ENCODE measurements at regions not wholly inside any gene's neighbourhood (a gene's known extent, or its start where the extent isn't known, plus 50 kb on each side); places are given as distances from the start of the nearest gene placed in this dataset.

- Histone ChIP-seq H3K9me1 (ENCODE audit: control insufficient read depth, insufficient read depth, low read length) (no peaks in the 10 kb centered on the region), H3K4me3 (no peak overlapping the region), H3K9ac (ENCODE audit: insufficient read depth in 1 of 2, low read depth in 2 of 2, low read length in 2 of 2) (no peak overlapping the region), H3K36me3 (ENCODE audit: control insufficient read depth, insufficient read depth, low read length) (no peaks in the 10 kb centered on the region), H3K4me1 (replicated peaks in 1 of 2; ENCODE audit: control insufficient read depth in 2 of 2, insufficient read depth in 2 of 2, low read length in 2 of 2) (no peaks in the 10 kb centered on the region), H3K4me2 (ENCODE audit: insufficient read depth, low read length) (no peak overlapping the region), H3K27me3 (ENCODE audit: control insufficient read depth in 2 of 2, insufficient read depth in 2 of 2, low read length in 2 of 2) (no peaks in the 10 kb centered on the region), H4K20me1 (replicated peaks; ENCODE audit: control insufficient read depth, insufficient read depth, low read length) (no peaks in the 10 kb centered on the region), H3K79me2 (ENCODE audit: control insufficient read depth, insufficient read depth, low read length) (no peaks in the 10 kb centered on the region), H3K9me3 (replicated peaks; ENCODE audit: control insufficient read depth, insufficient read depth, low read depth, low read length) (no peaks in the 10 kb centered on the region; the same call in 1 of the 2 replicates), H3K27ac (ENCODE audit: extremely low read depth, low read depth, low read length) (no peak overlapping the region), H2AFZ (ENCODE audit: low read depth, low read length) (no peak overlapping the region)
- CTCF ChIA-PET (ENCODE audit: low intra/inter-chr PET ratio): interaction anchor here (0.7 kb wide), 1 partner anchor 320 kb away, joined by 5 read pairs; no protein-coding TSS in a partner anchor
- no TSS peak for BruUV-seq (replicated peaks)
- in situ Hi-C loops (cut with MboI): no loop called here
- FAIRE-seq (no peak), ATAC-seq (no peak), DNase-seq (ENCODE audit: extremely low read depth in 1 of 4, low spot score in 3 of 4) (no peak)
- 4% methylated on average over 1 of the region's 1 CpG for WGBS (ENCODE audit: insufficient coverage, low coverage, missing lambda C conversion rate)
- intact Hi-C loops (cut with micrococcal nuclease): no loop called here
- POLR2A ChIA-PET: interaction anchor here (0.8 to 1.0 kb wide), 2 partner anchors 45 to 635 kb away, joined by 3 read pairs; no protein-coding TSS in a partner anchor
- TF ChIP-seq CHD1 (IDR thresholded peaks at IDR 0.05; ENCODE audit: low read length) (no peak), TEAD4 (IDR thresholded peaks at IDR 0.05; ENCODE audit: low read length) (no peak), TEAD4 (CRISPR knock-in tag; IDR thresholded peaks at IDR 0.05; ENCODE audit: borderline replicate concordance) (no peak), NUFIP1 (IDR thresholded peaks at IDR 0.05; ENCODE audit: partially characterized antibody) (no peak), VEZF1 (CRISPR knock-in tag; IDR thresholded peaks at IDR 0.05) (no peak), KHSRP (IDR thresholded peaks at IDR 0.05) (no peak), BRD4 (IDR thresholded peaks at IDR 0.05) (no peak), CBX5 (IDR thresholded peaks at IDR 0.05; ENCODE audit: borderline replicate concordance, low read depth) (no peak), MNT (conservative IDR thresholded peaks at IDR 0.05) (0 out of 4 replicates have a peak, but pooled peaks of 1 of the 2 experiments have one; percentile 9)
Measured at GRCh38 chr13:91112924-91113277, 234.6 kb upstream of the MIR17HG start.

Measured in K562 (cell line).